CD14-positive monocyte (primary cell): ENCODE measurements at regions not wholly inside any gene's neighbourhood (a gene's known extent, or its start where the extent isn't known, plus 50 kb on each side); places are given as distances from the start of the nearest gene placed in this dataset.

Source experiments
- DNase-seq, 3 donors: peaks; one replicate each; pipeline ENCODE4 v3.0.0-alpha.2; 2011 to 2022
- H2AFZ ChIP-seq: 2 replicates; pipeline ENCODE4 v1.6.0; 2012; ENCODE audit warnings: mild to moderate bottlenecking, low read depth, low read length, inconsistent platforms; ENCODE audit not compliant: insufficient read depth, poor library complexity, severe bottlenecking
- H3K27ac ChIP-seq, 2 donors: 1 replicate in 1 of 2; 2 replicates in 1 of 2; pipeline ENCODE4 v1.5.1; 2012 to 2013; ENCODE audit warnings: low read length in 2 of 2, control low read depth in 1 of 2, inconsistent platforms in 1 of 2, low read depth in 1 of 2, mild to moderate bottlenecking in 1 of 2
- H3K27me3 ChIP-seq, 2 donors: one replicate each; pipeline versions ENCODE4 v1.6.0 to v1.6.1; 2011 to 2013; ENCODE audit warnings: low read length in 2 of 2; ENCODE audit not compliant: control insufficient read depth in 2 of 2, insufficient read depth in 2 of 2
- H3K36me3 ChIP-seq, 2 donors: replicated peaks in 1 of 2; 1 replicate in 1 of 2; 2 replicates in 1 of 2; pipeline versions ENCODE4 v1.5.1 to v1.6.1; 2012 to 2013; ENCODE audit warnings: low read length in 2 of 2, control low read depth in 1 of 2, inconsistent platforms in 1 of 2, mild to moderate bottlenecking in 1 of 2; ENCODE audit not compliant: insufficient read depth in 2 of 2, control insufficient read depth in 1 of 2
- H3K4me1 ChIP-seq, 2 donors: 1 replicate in 1 of 2; 2 replicates in 1 of 2; pipeline versions ENCODE4 v1.5.1 to v1.6.1; 2012 to 2013; ENCODE audit warnings: low read length in 2 of 2, control low read depth in 1 of 2, inconsistent platforms in 1 of 2, mild to moderate bottlenecking in 1 of 2, moderate library complexity in 1 of 2; ENCODE audit not compliant: insufficient read depth in 2 of 2, control insufficient read depth in 1 of 2
- H3K4me2 ChIP-seq: replicated peaks from 2 replicates; pipeline ENCODE3; 2012; ENCODE audit warnings: low read length, moderate library complexity, mild to moderate bottlenecking; ENCODE audit not compliant: poor library complexity, severe bottlenecking; ENCODE audit errors: extremely low read depth
- H3K4me3 ChIP-seq, 3 experiments: fragments of 200-600 bp in 1 of 3; sonication (generic) in 1 of 3; replicated peaks in 1 of 3; 1 replicate in 2 of 3; 2 replicates in 1 of 3; pipeline ENCODE4 v1.5.1; 2011 to 2013; ENCODE audit warnings: low read length in 3 of 3, mild to moderate bottlenecking in 3 of 3, control low read depth in 2 of 3, low read depth in 2 of 3, inconsistent platforms in 1 of 3, moderate library complexity in 1 of 3
- H3K79me2 ChIP-seq: 2 replicates; pipeline ENCODE4 v1.6.0; 2012; ENCODE audit warnings: mild to moderate bottlenecking, control low read depth, inconsistent platforms, low read length, moderate library complexity; ENCODE audit not compliant: insufficient read depth
- H3K9ac ChIP-seq: 2 replicates; pipeline ENCODE4 v1.6.0; 2017; ENCODE audit warnings: low read length, mild to moderate bottlenecking; ENCODE audit not compliant: insufficient read depth, poor library complexity, severe bottlenecking
- H3K9me3 ChIP-seq, 2 donors: replicated peaks in 1 of 2; 1 replicate in 1 of 2; 2 replicates in 1 of 2; pipeline versions ENCODE4 v1.5.1 to v1.6.1; 2012 to 2013; ENCODE audit warnings: low read length in 2 of 2, control low read depth in 1 of 2; ENCODE audit not compliant: control insufficient read depth in 1 of 2, insufficient read depth in 1 of 2
- H4K20me1 ChIP-seq: 2 replicates; pipeline ENCODE4 v1.6.0; 2012; ENCODE audit warnings: mild to moderate bottlenecking, low read length, control low read depth, moderate library complexity; ENCODE audit not compliant: insufficient read depth
- H3K27ac Mint-ChIP-seq, 7 donors: one replicate each; pipeline ENCODE4 v1.8.0; 2020; ENCODE audit warnings: mild to moderate bottlenecking in 7 of 7, mixed read lengths in 7 of 7, moderate library complexity in 6 of 7, inconsistent platforms in 2 of 7
- H3K27me3 Mint-ChIP-seq, 3 donors: one replicate each; pipeline ENCODE4 v1.8.0; 2021 to 2022; ENCODE audit warnings: low read depth in 3 of 3, mild to moderate bottlenecking in 3 of 3, mixed read lengths in 3 of 3, moderate library complexity in 3 of 3, inconsistent platforms in 1 of 3
- H3K36me3 Mint-ChIP-seq, 2 donors: one replicate each; pipeline ENCODE4 v1.8.0; 2020; ENCODE audit warnings: mixed read lengths in 2 of 2, inconsistent platforms in 1 of 2, mild to moderate bottlenecking in 1 of 2
- H3K4me1 Mint-ChIP-seq: one replicate; pipeline ENCODE4 v1.8.0; 2020; ENCODE audit warnings: mild to moderate bottlenecking, mixed read lengths
- H3K4me3 Mint-ChIP-seq, 2 donors: one replicate each; pipeline ENCODE4 v1.8.0; 2020; ENCODE audit warnings: mild to moderate bottlenecking in 2 of 2, mixed read lengths in 2 of 2, moderate library complexity in 1 of 2
- H3K9me3 Mint-ChIP-seq, 7 donors: one replicate each; pipeline ENCODE4 v1.8.0; 2020 to 2022; ENCODE audit warnings: mixed read lengths in 7 of 7, mild to moderate bottlenecking in 6 of 7, moderate library complexity in 6 of 7, inconsistent platforms in 2 of 7
- CTCF ChIP-seq: fragments of 200-600 bp; IDR thresholded peaks from one replicate; pipeline ENCODE4 v1.8.0; 2022; ENCODE audit warnings: antibody characterized with exemption, mild to moderate bottlenecking
- WGBS: methylation state at CpG from one replicate; pipeline ENCODE4 v1.1.5; 2013; ENCODE audit warnings: missing lambda C conversion rate; ENCODE audit not compliant: insufficient coverage; 5-methylcytosine and 5-hydroxymethylcytosine counted together
- intact Hi-C, 2 donors: fragments of 100-400 bp; cut with micrococcal nuclease; formaldehyde crosslinking; loops; one replicate each; pipeline versions ENCODE4 v1.15.0 to v1.15.1; 2023

GRCh38 chr10:56836659-56837058, 475.6 kb upstream of the ZWINT start:
- DNase-seq = no peak
- Histone ChIP-seq H3K36me3 (no peaks in the 10 kb centered on the region), H3K4me1 (no peaks in the 10 kb centered on the region), H3K27me3 (no peaks in the 10 kb centered on the region), H3K27ac (no peak overlapping the region), H2AFZ (no peak overlapping the region), H3K79me2 (no peaks in the 10 kb centered on the region), H3K4me2 (no peak overlapping the region), H3K4me3 (no peak overlapping the region), H3K9ac (no peak overlapping the region), H3K9me3 (no peaks in the 10 kb centered on the region), H4K20me1 (no peaks in the 10 kb centered on the region)
- intact Hi-C loops = no loop called here
- no peaks in the 10 kb centered on the region for H3K27me3 Mint-ChIP-seq
- H3K36me3 Mint-ChIP-seq = no peaks in the 10 kb centered on the region
- no peak for TF ChIP-seq CTCF
- H3K4me1 Mint-ChIP-seq = no peaks in the 10 kb centered on the region
- H3K9me3 Mint-ChIP-seq = no peaks in the 10 kb centered on the region
- H3K4me3 Mint-ChIP-seq = no peak overlapping the region
- no peak overlapping the region for H3K27ac Mint-ChIP-seq

GRCh38 chr10:56831681-56832080, 470.6 kb upstream of the ZWINT start:
- no peaks in the 10 kb centered on the region for H3K36me3 Mint-ChIP-seq
- H3K27ac Mint-ChIP-seq = no peak overlapping the region
- H3K4me1 Mint-ChIP-seq = no peaks in the 10 kb centered on the region
- Histone ChIP-seq H3K4me2 (no peak overlapping the region), H3K27ac (no peak overlapping the region), H4K20me1 (no peaks in the 10 kb centered on the region), H3K4me1 (no peaks in the 10 kb centered on the region), H3K36me3 (no peaks in the 10 kb centered on the region), H3K9ac (no peak overlapping the region), H3K4me3 (no peak overlapping the region), H3K79me2 (no peaks in the 10 kb centered on the region), H3K9me3 (no peaks in the 10 kb centered on the region), H2AFZ (no peak overlapping the region), H3K27me3 (no peaks in the 10 kb centered on the region)
- peaks cover 0 to 7% (median 2%) of the 10 kb centered on the region in 7 donors for H3K9me3 Mint-ChIP-seq
- WGBS = no CpG with 5 or more reads among the region's 3 CpGs
- intact Hi-C loops = no loop called here
- DNase-seq = no peak
- H3K27me3 Mint-ChIP-seq = peaks cover 0 to 2% (median 0%) of the 10 kb centered on the region in 3 donors
- no peak for TF ChIP-seq CTCF
- no peak overlapping the region for H3K4me3 Mint-ChIP-seq
